Duodenal mucosa (tissue), 2 donors: ENCODE measurements at regions not wholly inside any gene's neighbourhood (a gene's known extent, or its start where the extent isn't known, plus 50 kb on each side); places are given as distances from the start of the nearest gene placed in this dataset.

Source experiments
- H3K27ac ChIP-seq: one replicate; pipeline ENCODE4 v1.7.0; 2013; ENCODE audit warnings: low read depth, low read length
- H3K27me3 ChIP-seq, 2 donors: one replicate each; pipeline ENCODE4 v1.7.0; 2013; ENCODE audit warnings: low read length in 2 of 2, control low read depth in 1 of 2; ENCODE audit not compliant: insufficient read depth in 2 of 2, control insufficient read depth in 1 of 2
- H3K36me3 ChIP-seq, 2 donors: one replicate each; pipeline ENCODE4 v1.7.0; 2013; ENCODE audit warnings: low read length in 2 of 2, control low read depth in 1 of 2; ENCODE audit not compliant: insufficient read depth in 2 of 2, control insufficient read depth in 1 of 2
- H3K4me1 ChIP-seq, 2 donors: one replicate each; pipeline ENCODE4 v1.7.0; 2013; ENCODE audit warnings: low read length in 2 of 2, control low read depth in 1 of 2; ENCODE audit not compliant: insufficient read depth in 2 of 2, control insufficient read depth in 1 of 2
- H3K4me3 ChIP-seq, 2 donors: one replicate each; pipeline ENCODE4 v1.7.0; 2013; ENCODE audit warnings: low read length in 2 of 2, low read depth in 1 of 2
- H3K9ac ChIP-seq, 2 donors: one replicate each; pipeline ENCODE4 v1.7.0; 2013; ENCODE audit warnings: low read length in 2 of 2, low read depth in 1 of 2
- H3K9me3 ChIP-seq, 2 donors: one replicate each; pipeline ENCODE4 v1.7.0; 2013; ENCODE audit warnings: low read length in 2 of 2, control low read depth in 1 of 2; ENCODE audit not compliant: control insufficient read depth in 1 of 2

- Histone ChIP-seq H3K4me3 (no peak overlapping the region), H3K27me3 (no peaks in the 10 kb centered on the region), H3K9me3 (peaks cover 4 to 5% of the 10 kb centered on the region in 2 donors), H3K36me3 (no peaks in the 10 kb centered on the region), H3K9ac (no peak overlapping the region), H3K4me1 (no peaks in the 10 kb centered on the region), H3K27ac (no peak overlapping the region)
Observed at GRCh38 chr10:2714597-2714996, 352.8 kb upstream of the PFKP start.

DNA sequence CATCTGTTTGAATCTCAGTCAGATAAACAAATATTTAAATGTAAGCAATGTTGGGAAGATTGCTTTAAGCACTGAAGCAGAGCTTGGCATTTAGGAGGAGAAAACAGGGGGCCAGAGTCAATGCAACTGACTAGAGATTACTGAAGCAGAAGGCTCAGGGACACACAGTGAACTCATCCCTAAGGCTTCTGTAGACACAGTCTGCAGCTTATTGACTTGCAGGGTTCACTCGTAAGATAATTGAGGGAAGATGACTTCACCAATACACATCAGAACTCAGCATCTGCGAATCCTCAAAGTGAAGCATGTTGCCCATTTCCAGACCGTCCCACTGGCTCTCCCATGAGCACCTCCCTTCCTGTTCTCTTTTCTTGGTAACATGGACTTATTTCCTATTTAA, 363.4 kb upstream of the PFKP start:
- Histone ChIP-seq H3K9me3 (no peaks in the 10 kb centered on the region), H3K36me3 (no peaks in the 10 kb centered on the region), H3K27ac (no peak overlapping the region), H3K4me3 (no peak overlapping the region), H3K27me3 (no peaks in the 10 kb centered on the region), H3K9ac (no peak overlapping the region), H3K4me1 (no peaks in the 10 kb centered on the region)

DNA sequence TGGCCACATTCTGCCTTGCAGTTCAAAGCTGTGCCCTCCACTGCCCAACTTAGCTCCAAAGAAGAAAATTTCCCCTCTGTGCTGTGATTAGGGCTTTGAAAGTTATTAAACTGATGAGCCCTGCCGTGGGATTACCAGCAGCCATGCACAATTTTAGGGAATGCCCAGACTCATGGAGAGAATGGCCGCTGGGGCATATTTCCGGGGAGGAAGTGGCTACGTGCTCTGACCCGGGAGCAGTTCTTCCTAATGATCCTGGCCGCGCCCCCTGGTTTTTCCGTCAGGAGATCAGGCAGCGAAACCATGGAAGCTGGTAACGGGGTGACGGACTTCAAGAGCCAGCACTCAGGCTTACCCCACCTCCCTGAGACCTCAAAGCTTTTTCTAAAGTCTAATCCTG, 365.5 kb upstream of the PFKP start:
- Histone ChIP-seq H3K4me1 (no peaks in the 10 kb centered on the region), H3K4me3 (no peak overlapping the region), H3K36me3 (no peaks in the 10 kb centered on the region), H3K27ac (no peak overlapping the region), H3K9ac (no peak overlapping the region), H3K27me3 (no peaks in the 10 kb centered on the region), H3K9me3 (no peaks in the 10 kb centered on the region)

DNA sequence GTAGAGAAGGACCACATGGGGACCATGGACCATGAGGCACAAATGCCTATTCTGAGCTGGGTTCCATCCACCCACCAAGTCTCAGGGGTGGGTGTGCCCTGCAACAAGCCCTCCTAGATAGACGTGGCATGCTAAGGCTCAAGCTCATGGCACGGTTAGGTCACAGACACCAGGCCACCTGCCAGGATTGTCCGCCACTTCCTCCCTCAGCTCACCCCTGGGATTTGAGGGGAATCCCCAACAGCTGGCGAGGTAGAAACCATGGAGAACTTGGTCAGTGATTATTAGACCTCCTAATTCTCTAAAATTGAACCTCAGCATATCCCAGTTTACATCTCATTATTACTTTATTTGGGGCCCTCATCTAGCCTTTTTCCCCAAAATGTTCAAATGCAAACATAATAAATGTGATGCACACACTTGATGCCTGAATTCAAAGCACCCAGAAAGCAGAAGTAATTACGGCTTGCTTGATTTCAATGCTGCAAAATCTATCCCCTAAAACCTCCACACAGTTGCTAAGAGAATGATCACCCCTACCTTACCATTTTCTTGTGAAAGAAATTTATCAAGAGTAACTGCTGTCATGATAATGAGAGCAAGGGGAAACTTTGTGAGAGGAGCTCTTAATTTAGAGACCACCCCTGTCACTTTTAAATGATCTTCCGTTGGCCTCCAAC, 366.6 kb upstream of the PFKP start:
- Histone ChIP-seq H3K36me3 (no peaks in the 10 kb centered on the region), H3K27ac (no peak overlapping the region), H3K9ac (no peak overlapping the region), H3K4me1 (no peaks in the 10 kb centered on the region), H3K4me3 (no peak overlapping the region), H3K27me3 (no peaks in the 10 kb centered on the region), H3K9me3 (no peaks in the 10 kb centered on the region)

GRCh38 chr10:2688958-2689357, 378.4 kb upstream of the PFKP start:
- Histone ChIP-seq H3K36me3 (no peaks in the 10 kb centered on the region), H3K9ac (no peak overlapping the region), H3K27ac (no peak overlapping the region), H3K27me3 (no peaks in the 10 kb centered on the region), H3K9me3 (peaks cover 0 to 6% of the 10 kb centered on the region in 2 donors), H3K4me3 (no peak overlapping the region), H3K4me1 (no peaks in the 10 kb centered on the region)

- Histone ChIP-seq H3K9ac (no peak overlapping the region), H3K27me3 (no peaks in the 10 kb centered on the region), H3K9me3 (peaks cover 0 to 6% of the 10 kb centered on the region in 2 donors), H3K27ac (no peak overlapping the region), H3K36me3 (no peaks in the 10 kb centered on the region), H3K4me1 (no peaks in the 10 kb centered on the region), H3K4me3 (no peak overlapping the region)
Observed at GRCh38 chr10:2686691-2687090, 380.7 kb upstream of the PFKP start.

GRCh38 chr10:2682491-2682890, 384.9 kb upstream of the PFKP start:
- Histone ChIP-seq H3K9me3 (no peaks in the 10 kb centered on the region), H3K36me3 (no peaks in the 10 kb centered on the region), H3K9ac (no peak overlapping the region), H3K27me3 (no peaks in the 10 kb centered on the region), H3K27ac (no peak overlapping the region), H3K4me1 (no peaks in the 10 kb centered on the region), H3K4me3 (no peak overlapping the region)

DNA sequence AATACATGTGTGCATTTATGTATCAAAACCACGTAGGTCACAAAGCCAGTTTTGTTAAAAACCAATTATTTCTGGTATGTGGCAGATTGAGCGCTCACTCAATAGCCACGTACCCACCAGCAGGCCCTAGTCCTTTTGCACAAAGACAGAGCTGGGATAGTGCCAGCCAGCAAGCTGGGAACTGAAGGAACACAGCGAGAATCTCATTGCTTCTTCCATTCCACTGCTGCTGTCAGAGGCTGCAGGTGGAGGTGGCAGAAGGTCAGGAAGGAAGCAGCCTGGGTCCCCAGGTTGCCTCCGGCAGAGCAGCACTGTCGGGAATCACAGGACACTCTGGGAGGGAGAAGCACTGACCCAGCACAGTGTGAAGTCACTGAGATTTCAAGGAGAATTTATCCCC, 385.5 kb upstream of the PFKP start:
- no peaks in the 10 kb centered on the region for H3K27me3 ChIP-seq
- H3K4me3 ChIP-seq = no peak overlapping the region
- H3K9me3 ChIP-seq = no peaks in the 10 kb centered on the region
- no peaks in the 10 kb centered on the region for H3K36me3 ChIP-seq
- no peak overlapping the region for H3K27ac ChIP-seq
- no peak overlapping the region for H3K9ac ChIP-seq
- no peaks in the 10 kb centered on the region for H3K4me1 ChIP-seq

DNA sequence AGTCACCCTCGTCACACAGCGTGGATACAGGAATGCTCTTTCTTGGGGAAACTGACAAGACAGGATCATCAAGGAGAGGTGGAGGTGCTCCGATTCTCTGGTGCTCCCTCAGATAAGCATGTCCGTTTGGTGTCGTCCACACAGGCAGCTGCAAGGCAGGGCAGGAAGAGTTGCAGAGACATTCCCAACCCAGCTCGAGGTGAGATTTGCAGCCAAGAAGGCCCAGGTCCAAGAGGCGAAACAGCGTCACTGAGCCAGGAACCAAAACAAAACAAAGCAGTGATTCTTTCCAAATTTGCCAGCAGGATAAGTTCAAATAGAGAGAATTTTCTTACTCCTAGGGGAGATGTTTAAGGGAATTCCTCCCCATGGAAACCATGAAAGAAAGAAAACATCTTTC, 386.5 kb upstream of the PFKP start:
- H3K4me1 ChIP-seq = no peaks in the 10 kb centered on the region
- no peak overlapping the region for H3K27ac ChIP-seq
- no peak overlapping the region for H3K9ac ChIP-seq
- no peaks in the 10 kb centered on the region for H3K27me3 ChIP-seq
- no peaks in the 10 kb centered on the region for H3K9me3 ChIP-seq
- H3K36me3 ChIP-seq = no peaks in the 10 kb centered on the region
- no peak overlapping the region for H3K4me3 ChIP-seq

GRCh38 chr10:2679646-2680045, 387.7 kb upstream of the PFKP start:
- H3K27me3 ChIP-seq = no peaks in the 10 kb centered on the region

GRCh38 chr10:2676455-2676854, 390.9 kb upstream of the PFKP start:
- Histone ChIP-seq H3K36me3 (no peaks in the 10 kb centered on the region), H3K4me3 (no peak overlapping the region), H3K4me1 (no peaks in the 10 kb centered on the region), H3K27me3 (no peaks in the 10 kb centered on the region), H3K9ac (no peak overlapping the region), H3K27ac (no peak overlapping the region), H3K9me3 (no peaks in the 10 kb centered on the region)

More at GRCh38 chr10:2679646-2680045, 387.7 kb upstream of the PFKP start:
- Histone ChIP-seq H3K4me1 (no peaks in the 10 kb centered on the region), H3K9ac (no peak overlapping the region), H3K27ac (no peak overlapping the region), H3K9me3 (no peaks in the 10 kb centered on the region), H3K36me3 (no peaks in the 10 kb centered on the region), H3K4me3 (no peak overlapping the region)
